HepG2 (cell line): ENCODE measurements at regions not wholly inside any gene's neighbourhood (a gene's known extent, or its start where the extent isn't known, plus 50 kb on each side); places are given as distances from the start of the nearest gene placed in this dataset.

Source experiments
- HCFC1 ChIP-seq: fragments of 150-350 bp; IDR thresholded peaks from 2 replicates; pipeline ENCODE4 v1.6.1; 2014; ENCODE audit warnings: low read depth, low read length
- KAT7 ChIP-seq: IDR thresholded peaks from 2 replicates; pipeline ENCODE4 v1.6.1; 2018; ENCODE audit warnings: borderline replicate concordance, missing compliant biosample characterization
- KDM5A ChIP-seq: fragments of 200-600 bp; sonication (generic); IDR thresholded peaks from 2 replicates; pipeline ENCODE4 v1.7.0; 2018; ENCODE audit warnings: antibody characterized with exemption, mild to moderate bottlenecking, low read length, borderline replicate concordance
- KDM5B ChIP-seq: sonication (generic); formaldehyde crosslinking; IDR thresholded peaks from 2 replicates; pipeline ENCODE4 v1.4.0; 2020; ENCODE audit warnings: missing genetic modification reagents, mild to moderate bottlenecking, borderline replicate concordance
- NR2F2 ChIP-seq: IDR thresholded peaks from 2 replicates; pipeline ENCODE4 v1.6.1; 2012; ENCODE audit warnings: low read depth, inconsistent platforms, borderline replicate concordance
- PAXIP1 ChIP-seq: sonication (generic); formaldehyde crosslinking; conservative IDR thresholded peaks from 2 replicates; pipeline ENCODE4 v1.4.0; 2020; ENCODE audit warnings: mild to moderate bottlenecking, missing genetic modification reagents, moderate library complexity
- PRDM15 ChIP-seq: sonication (generic); formaldehyde crosslinking; IDR thresholded peaks from 2 replicates; pipeline ENCODE4 v1.4.0; 2020; ENCODE audit warnings: missing genetic modification reagents
- SNAI1 ChIP-seq: sonication (generic); formaldehyde crosslinking; IDR thresholded peaks from 2 replicates; pipeline ENCODE4 v1.5.0; 2020; ENCODE audit warnings: mild to moderate bottlenecking, missing genetic modification reagents, borderline replicate concordance
- ZBTB1 ChIP-seq: sonication (generic); formaldehyde crosslinking; IDR thresholded peaks from 2 replicates; pipeline ENCODE4 v1.4.0; 2020; ENCODE audit warnings: missing genetic modification reagents, borderline replicate concordance
- ZFP82 ChIP-seq: sonication (generic); formaldehyde crosslinking; IDR thresholded peaks from 2 replicates; pipeline ENCODE4 v1.5.1; 2020; ENCODE audit warnings: mild to moderate bottlenecking, missing genetic modification reagents, borderline replicate concordance
- ZNF230 ChIP-seq: sonication (generic); formaldehyde crosslinking; IDR thresholded peaks from 2 replicates; pipeline ENCODE4 v1.4.0; 2020; ENCODE audit warnings: mild to moderate bottlenecking, missing genetic modification reagents
- ZNF282 ChIP-seq: fragments of 450-650 bp; IDR thresholded peaks from 2 replicates; pipeline ENCODE4 v1.6.1; 2018; ENCODE audit not compliant: partially characterized antibody
- ZNF564 ChIP-seq: sonication (generic); formaldehyde crosslinking; IDR thresholded peaks from 2 replicates; pipeline ENCODE4 v1.8.1; 2023; ENCODE audit warnings: mild to moderate bottlenecking, missing genetic modification reagents
- ZNF777 ChIP-seq: sonication (generic); formaldehyde crosslinking; IDR thresholded peaks from 2 replicates; pipeline ENCODE4 v1.4.0; 2020; ENCODE audit warnings: missing genetic modification reagents
- ZNF781 ChIP-seq: sonication (generic); formaldehyde crosslinking; IDR thresholded peaks from 2 replicates; pipeline ENCODE4 v1.5.1; 2020; ENCODE audit warnings: borderline replicate concordance, mild to moderate bottlenecking, missing genetic modification reagents; ENCODE audit errors: not compliant biosample characterization
- ZNF816 ChIP-seq: sonication (generic); formaldehyde crosslinking; IDR thresholded peaks from 2 replicates; pipeline ENCODE4 v1.8.0; 2022; ENCODE audit warnings: missing genetic modification reagents, mild to moderate bottlenecking, borderline replicate concordance
- ZSCAN30 ChIP-seq: sonication (generic); formaldehyde crosslinking; IDR thresholded peaks from 2 replicates; pipeline ENCODE4 v1.5.0; 2020; ENCODE audit warnings: mild to moderate bottlenecking, missing genetic modification reagents
- TF ChIP-seq, protein P1 (sequence below): sonication (generic); formaldehyde crosslinking; IDR thresholded peaks from 2 replicates; pipeline ENCODE4 v1.4.0; 2020; ENCODE audit warnings: missing genetic modification reagents
- TF ChIP-seq, protein P2 (sequence below): sonication (generic); formaldehyde crosslinking; IDR thresholded peaks from 2 replicates; pipeline ENCODE4 v1.5.0; 2020; ENCODE audit warnings: missing genetic modification reagents

GRCh38 chr5:57676222-57677098 lies 193.8 kb upstream of the ACTBL2 start (continued):
- TF ChIP-seq, protein P1, sequence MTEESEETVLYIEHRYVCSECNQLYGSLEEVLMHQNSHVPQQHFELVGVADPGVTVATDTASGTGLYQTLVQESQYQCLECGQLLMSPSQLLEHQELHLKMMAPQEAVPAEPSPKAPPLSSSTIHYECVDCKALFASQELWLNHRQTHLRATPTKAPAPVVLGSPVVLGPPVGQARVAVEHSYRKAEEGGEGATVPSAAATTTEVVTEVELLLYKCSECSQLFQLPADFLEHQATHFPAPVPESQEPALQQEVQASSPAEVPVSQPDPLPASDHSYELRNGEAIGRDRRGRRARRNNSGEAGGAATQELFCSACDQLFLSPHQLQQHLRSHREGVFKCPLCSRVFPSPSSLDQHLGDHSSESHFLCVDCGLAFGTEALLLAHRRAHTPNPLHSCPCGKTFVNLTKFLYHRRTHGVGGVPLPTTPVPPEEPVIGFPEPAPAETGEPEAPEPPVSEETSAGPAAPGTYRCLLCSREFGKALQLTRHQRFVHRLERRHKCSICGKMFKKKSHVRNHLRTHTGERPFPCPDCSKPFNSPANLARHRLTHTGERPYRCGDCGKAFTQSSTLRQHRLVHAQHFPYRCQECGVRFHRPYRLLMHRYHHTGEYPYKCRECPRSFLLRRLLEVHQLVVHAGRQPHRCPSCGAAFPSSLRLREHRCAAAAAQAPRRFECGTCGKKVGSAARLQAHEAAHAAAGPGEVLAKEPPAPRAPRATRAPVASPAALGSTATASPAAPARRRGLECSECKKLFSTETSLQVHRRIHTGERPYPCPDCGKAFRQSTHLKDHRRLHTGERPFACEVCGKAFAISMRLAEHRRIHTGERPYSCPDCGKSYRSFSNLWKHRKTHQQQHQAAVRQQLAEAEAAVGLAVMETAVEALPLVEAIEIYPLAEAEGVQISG (CRISPR knock-in tag) = no peak
- TF ChIP-seq ZBTB1 (CRISPR knock-in tag) = no peak
- TF ChIP-seq KAT7 (CRISPR knock-in tag) = no peak
- TF ChIP-seq PRDM15 (CRISPR knock-in tag) = no peak
- no peak; the same call in 1 of the 2 replicates for TF ChIP-seq NR2F2
- no peak for TF ChIP-seq ZNF816 (CRISPR knock-in tag)
- TF ChIP-seq ZNF230 = no peak
- no peak for TF ChIP-seq ZSCAN30 (CRISPR knock-in tag)
- no peak for TF ChIP-seq KDM5B (CRISPR knock-in tag)
- TF ChIP-seq ZNF781 (CRISPR knock-in tag) = no peak
- TF ChIP-seq, protein P2, sequence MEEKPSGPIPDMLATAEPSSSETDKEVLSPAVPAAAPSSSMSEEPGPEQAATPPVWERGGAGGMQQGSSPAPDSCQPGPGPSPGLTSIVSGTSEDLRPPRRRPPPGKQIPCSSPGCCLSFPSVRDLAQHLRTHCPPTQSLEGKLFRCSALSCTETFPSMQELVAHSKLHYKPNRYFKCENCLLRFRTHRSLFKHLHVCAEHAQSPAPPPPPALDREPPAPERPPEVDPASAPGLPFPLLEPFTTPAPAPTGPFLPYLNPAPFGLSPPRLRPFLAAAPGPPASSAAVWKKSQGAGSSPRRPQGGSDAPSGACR (CRISPR knock-in tag) = no peak
- no peak for TF ChIP-seq ZNF777 (CRISPR knock-in tag)
- TF ChIP-seq ZNF282 = no peak
- TF ChIP-seq SNAI1 (CRISPR knock-in tag) = no peak
- peak; percentile 63 for TF ChIP-seq PAXIP1 (CRISPR knock-in tag)
- no peak for TF ChIP-seq ZFP82 (CRISPR knock-in tag)
- TF ChIP-seq KDM5A = no peak
- no peak for TF ChIP-seq HCFC1
- no peak for TF ChIP-seq ZNF564 (CRISPR knock-in tag)
